ENCODE measurements at regions not wholly inside any gene's neighbourhood (a gene's known extent, or its start where the extent isn't known, plus 50 kb on each side); places are given as distances from the start of the nearest gene placed in this dataset.

GRCh38 chr5:4348919-4349318 is 753.3 kb downstream of the IRX1 start:
- no peak for DNase-seq

- DNase-seq = no peak
Observed at GRCh38 chr5:4356201-4356600, 760.6 kb downstream of the IRX1 start.

- DNase-seq = no peak
Observed at GRCh38 chr5:4359847-4360246, 764.2 kb downstream of the IRX1 start.

GRCh38 chr5:4361753-4362152 is 766.1 kb downstream of the IRX1 start:
- no peak for DNase-seq

- DNase-seq = no peak
Observed at GRCh38 chr5:4362411-4362810, 766.8 kb downstream of the IRX1 start.

GRCh38 chr5:4363045-4363444 is 767.4 kb downstream of the IRX1 start:
- no peak for DNase-seq

- DNase-seq = no peak
Observed at GRCh38 chr5:4366628-4367027, 771.0 kb downstream of the IRX1 start.

GRCh38 chr5:4370218-4370617 is 769.9 kb upstream of the ADAMTS16 start:
- DNase-seq = no peak

- no peak for DNase-seq
Observed at GRCh38 chr5:4372481-4372880, 767.6 kb upstream of the ADAMTS16 start.

- no peak for DNase-seq
Observed at GRCh38 chr5:4373051-4373820, 766.9 kb upstream of the ADAMTS16 start.

- DNase-seq = no peak
Observed at GRCh38 chr5:4374866-4375265, 765.3 kb upstream of the ADAMTS16 start.

GRCh38 chr5:4375640-4376039 is 764.5 kb upstream of the ADAMTS16 start:
- DNase-seq = no peak

GRCh38 chr5:4383102-4383501 is 757.0 kb upstream of the ADAMTS16 start:
- DNase-seq = no peak

GRCh38 chr5:4383518-4384198 is 756.5 kb upstream of the ADAMTS16 start:
- DNase-seq = no peak

- DNase-seq = no peak
Observed at GRCh38 chr5:4384649-4385048, 755.5 kb upstream of the ADAMTS16 start.

- DNase-seq = no peak
Observed at GRCh38 chr5:4386152-4386551, 754.0 kb upstream of the ADAMTS16 start.

GRCh38 chr5:4387290-4387689 is 752.8 kb upstream of the ADAMTS16 start:
- no peak for DNase-seq

GRCh38 chr5:4395752-4396151 is 744.4 kb upstream of the ADAMTS16 start:
- no peak for DNase-seq

GRCh38 chr5:4405614-4406219 is 734.4 kb upstream of the ADAMTS16 start:
- no peak for DNase-seq

GRCh38 chr5:4410151-4410550 is 730.0 kb upstream of the ADAMTS16 start:
- DNase-seq = no peak

- no peak for DNase-seq
Observed at GRCh38 chr5:4411664-4412063, 728.5 kb upstream of the ADAMTS16 start.

- no peak for DNase-seq
Observed at GRCh38 chr5:4413996-4414395, 726.1 kb upstream of the ADAMTS16 start.

GRCh38 chr5:4418084-4418483 is 722.0 kb upstream of the ADAMTS16 start:
- DNase-seq = no peak

- no peak for DNase-seq
Observed at GRCh38 chr5:4419281-4419680, 720.8 kb upstream of the ADAMTS16 start.
